ENCODE measurements at regions not wholly inside any gene's neighbourhood (a gene's known extent, or its start where the extent isn't known, plus 50 kb on each side); places are given as distances from the start of the nearest gene placed in this dataset.

DNA sequence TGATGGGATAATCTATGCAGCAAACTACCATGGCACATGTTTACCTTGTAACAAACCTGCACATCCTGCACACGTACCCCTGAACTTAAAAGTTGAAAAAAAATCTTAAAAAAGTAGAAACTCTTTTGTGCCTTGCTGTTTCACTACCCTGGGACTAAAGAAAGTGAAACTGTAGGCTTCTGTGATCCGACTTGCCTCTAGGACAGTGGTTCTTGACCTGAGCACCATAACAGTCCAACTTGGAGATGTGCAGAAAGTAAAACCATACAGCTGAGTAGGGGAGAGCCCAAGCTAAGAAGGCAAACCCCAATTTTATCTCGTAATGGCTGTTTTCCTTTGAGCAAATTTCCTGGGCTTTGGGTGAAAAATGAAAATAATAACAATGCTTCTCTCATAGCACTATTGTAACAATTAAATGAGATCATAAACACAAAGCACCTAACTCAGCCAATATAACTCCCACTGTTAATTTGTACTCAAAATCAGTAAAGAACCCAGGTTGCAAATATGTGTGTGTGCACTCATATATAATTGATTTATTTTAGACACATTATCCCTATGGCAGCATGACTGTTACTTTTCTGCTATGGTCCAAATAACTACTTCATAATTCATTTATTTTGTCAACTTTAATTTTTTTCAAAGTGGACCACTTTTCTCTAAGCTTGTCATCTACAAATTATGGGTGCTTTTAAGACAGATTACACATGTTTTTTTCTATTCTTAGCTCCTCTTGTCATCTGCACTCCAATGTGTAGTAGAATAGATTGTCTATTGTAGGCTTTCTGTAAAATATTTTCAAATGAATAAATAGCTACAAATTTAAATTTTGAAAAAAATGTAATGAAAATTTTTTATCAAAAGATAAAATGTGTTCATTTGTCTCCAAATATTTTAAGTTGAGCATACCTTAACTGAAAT is 334.9 kb downstream of the BTG1 start:
- TF ChIP-seq, protein P1, sequence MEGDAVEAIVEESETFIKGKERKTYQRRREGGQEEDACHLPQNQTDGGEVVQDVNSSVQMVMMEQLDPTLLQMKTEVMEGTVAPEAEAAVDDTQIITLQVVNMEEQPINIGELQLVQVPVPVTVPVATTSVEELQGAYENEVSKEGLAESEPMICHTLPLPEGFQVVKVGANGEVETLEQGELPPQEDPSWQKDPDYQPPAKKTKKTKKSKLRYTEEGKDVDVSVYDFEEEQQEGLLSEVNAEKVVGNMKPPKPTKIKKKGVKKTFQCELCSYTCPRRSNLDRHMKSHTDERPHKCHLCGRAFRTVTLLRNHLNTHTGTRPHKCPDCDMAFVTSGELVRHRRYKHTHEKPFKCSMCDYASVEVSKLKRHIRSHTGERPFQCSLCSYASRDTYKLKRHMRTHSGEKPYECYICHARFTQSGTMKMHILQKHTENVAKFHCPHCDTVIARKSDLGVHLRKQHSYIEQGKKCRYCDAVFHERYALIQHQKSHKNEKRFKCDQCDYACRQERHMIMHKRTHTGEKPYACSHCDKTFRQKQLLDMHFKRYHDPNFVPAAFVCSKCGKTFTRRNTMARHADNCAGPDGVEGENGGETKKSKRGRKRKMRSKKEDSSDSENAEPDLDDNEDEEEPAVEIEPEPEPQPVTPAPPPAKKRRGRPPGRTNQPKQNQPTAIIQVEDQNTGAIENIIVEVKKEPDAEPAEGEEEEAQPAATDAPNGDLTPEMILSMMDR (IDR thresholded peaks at IDR 0.05; ENCODE audit: insufficient read depth, low read length, poor library complexity, severe bottlenecking) = no peak
- no peaks in the 10 kb centered on the region for H3K27me3 ChIP-seq (replicated peaks; ENCODE audit: control insufficient read depth, insufficient read depth, low read length)
- H3K36me3 ChIP-seq (ENCODE audit: control insufficient read depth, insufficient read depth, low read length) = no peaks in the 10 kb centered on the region
- no peak overlapping the region for H3K4me3 ChIP-seq (replicated peaks; ENCODE audit: low read depth, low read length)
- no peak for DNase-seq (ENCODE audit: extremely low read depth, insufficient read length)

DNA sequence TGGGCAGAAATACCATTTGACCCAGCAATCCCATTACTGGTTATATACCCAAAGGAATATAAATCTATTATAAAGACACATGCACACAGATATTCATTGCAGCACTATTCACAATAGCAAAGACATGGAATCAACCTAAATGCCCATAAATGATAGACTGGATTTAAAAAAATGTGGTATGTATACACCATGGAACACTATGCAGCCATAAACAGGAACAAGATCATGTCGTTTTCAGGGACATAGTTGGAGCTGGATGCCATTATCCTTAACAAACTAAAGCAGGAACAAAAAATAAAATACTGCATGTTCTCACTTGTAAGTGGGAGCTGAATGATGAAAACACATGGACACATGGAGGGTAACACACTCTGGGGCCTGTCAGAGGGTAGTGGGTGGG is 335.6 kb downstream of the BTG1 start:
- H3K4me3 ChIP-seq (replicated peaks; ENCODE audit: low read depth, low read length) = no peak overlapping the region
- no peaks in the 10 kb centered on the region for H3K27me3 ChIP-seq (replicated peaks; ENCODE audit: control insufficient read depth, insufficient read depth, low read length)
- DNase-seq (ENCODE audit: extremely low read depth, insufficient read length) = no peak
- no peaks in the 10 kb centered on the region for H3K36me3 ChIP-seq (ENCODE audit: control insufficient read depth, insufficient read depth, low read length)
- TF ChIP-seq, protein P1 (IDR thresholded peaks at IDR 0.05; ENCODE audit: insufficient read depth, low read length, poor library complexity, severe bottlenecking) = no peak

DNA sequence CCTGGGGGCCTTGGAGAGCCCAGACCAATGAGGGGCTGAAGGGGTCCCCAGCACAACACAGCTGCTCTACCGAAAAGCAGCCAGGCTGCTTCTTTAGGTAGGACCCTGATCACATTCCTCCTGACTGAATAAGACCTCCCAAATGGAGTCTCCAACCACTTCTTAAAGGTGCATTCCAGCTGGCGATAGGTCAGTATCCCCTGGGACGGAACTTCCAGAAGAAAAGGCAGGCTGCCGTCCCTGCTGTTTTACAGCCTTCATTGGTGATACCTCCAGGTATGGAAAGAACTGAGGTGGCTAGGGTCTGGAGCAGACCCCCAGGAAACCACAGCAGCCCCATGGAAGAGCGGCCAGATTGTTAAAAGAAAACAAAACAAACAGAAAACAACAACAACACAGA is 340.6 kb downstream of the BTG1 start:
- Histone ChIP-seq H3K4me3 (replicated peaks; ENCODE audit: low read depth, low read length) (no peak overlapping the region), H3K27me3 (replicated peaks; ENCODE audit: control insufficient read depth, insufficient read depth, low read length) (no peaks in the 10 kb centered on the region), H3K36me3 (ENCODE audit: control insufficient read depth, insufficient read depth, low read length) (no peaks in the 10 kb centered on the region)
- DNase-seq (ENCODE audit: extremely low read depth, insufficient read length) = no peak
- TF ChIP-seq, protein P1 (IDR thresholded peaks at IDR 0.05; ENCODE audit: insufficient read depth, low read length, poor library complexity, severe bottlenecking) = no peak

DNA sequence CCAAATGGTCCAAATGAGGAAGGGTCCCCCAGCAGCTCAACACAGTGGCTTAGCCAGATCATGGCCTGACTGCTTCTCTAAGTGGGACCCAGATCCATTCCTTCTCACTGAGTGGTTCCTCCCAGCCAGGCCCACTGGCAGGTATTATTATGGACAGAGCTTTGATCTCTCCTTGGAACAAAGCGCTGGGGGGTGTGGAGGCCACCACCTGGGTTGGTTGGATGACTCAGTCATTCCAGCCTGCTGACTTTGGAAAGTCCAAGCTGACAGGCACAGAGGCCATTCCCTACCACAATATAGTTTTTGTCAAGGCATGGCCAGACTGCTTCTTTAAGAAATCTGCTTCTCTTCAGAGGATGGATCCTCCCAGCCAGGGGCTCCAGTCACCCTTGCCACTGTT is 341.1 kb downstream of the BTG1 start:
- no peak overlapping the region for H3K4me3 ChIP-seq (replicated peaks; ENCODE audit: low read depth, low read length)
- H3K36me3 ChIP-seq (ENCODE audit: control insufficient read depth, insufficient read depth, low read length) = no peaks in the 10 kb centered on the region
- no peaks in the 10 kb centered on the region for H3K27me3 ChIP-seq (replicated peaks; ENCODE audit: control insufficient read depth, insufficient read depth, low read length)
- no peak for DNase-seq (ENCODE audit: extremely low read depth, insufficient read length)
- TF ChIP-seq, protein P1 (IDR thresholded peaks at IDR 0.05; ENCODE audit: insufficient read depth, low read length, poor library complexity, severe bottlenecking) = no peak

DNA sequence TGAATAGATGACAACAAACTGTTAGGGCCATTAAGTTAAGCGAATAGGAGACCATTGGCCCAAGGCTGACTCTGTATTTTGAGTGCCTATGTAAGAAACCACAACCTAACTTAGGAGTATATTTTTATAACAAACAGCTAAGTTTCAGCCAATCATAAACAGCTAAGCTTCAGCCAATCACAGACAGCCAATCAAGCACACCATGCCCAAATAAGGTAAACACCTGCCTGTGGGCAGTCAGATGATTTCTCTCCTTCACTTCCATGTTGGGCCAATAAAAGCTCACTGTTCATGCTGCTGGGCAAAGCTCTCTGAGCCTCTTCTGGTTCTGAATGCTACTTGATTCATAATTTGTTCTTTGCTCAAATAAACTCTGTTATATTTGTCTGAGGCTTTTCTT is 344.6 kb downstream of the BTG1 start:
- no peak for DNase-seq (ENCODE audit: extremely low read depth, insufficient read length)
- Histone ChIP-seq H3K36me3 (ENCODE audit: control insufficient read depth, insufficient read depth, low read length) (no peaks in the 10 kb centered on the region), H3K4me3 (replicated peaks; ENCODE audit: low read depth, low read length) (no peak overlapping the region), H3K27me3 (replicated peaks; ENCODE audit: control insufficient read depth, insufficient read depth, low read length) (no peaks in the 10 kb centered on the region)
- TF ChIP-seq, protein P1 (IDR thresholded peaks at IDR 0.05; ENCODE audit: insufficient read depth, low read length, poor library complexity, severe bottlenecking) = no peak

All from GM06990 (cell line).